Midbrain (tissue), 1 donor: ENCODE measurements at regions not wholly inside any gene's neighbourhood (a gene's known extent, or its start where the extent isn't known, plus 50 kb on each side); places are given as distances from the start of the nearest gene placed in this dataset.
"Not testable (repeated sequence)": the region's sequence is repeated elsewhere in the genome, so short reads cannot be mapped to it uniquely, and the experiment has no call there.

ENCODE experiments used
- DNase-seq: peaks from one replicate; lab custom pipeline; 2025; lab: John Stamatoyannopoulos, UW

- DNase-seq, result no peak
Observed at GRCh38 chr13:27327633-27328032, 57.0 kb downstream of the RASL11A start.

DNA sequence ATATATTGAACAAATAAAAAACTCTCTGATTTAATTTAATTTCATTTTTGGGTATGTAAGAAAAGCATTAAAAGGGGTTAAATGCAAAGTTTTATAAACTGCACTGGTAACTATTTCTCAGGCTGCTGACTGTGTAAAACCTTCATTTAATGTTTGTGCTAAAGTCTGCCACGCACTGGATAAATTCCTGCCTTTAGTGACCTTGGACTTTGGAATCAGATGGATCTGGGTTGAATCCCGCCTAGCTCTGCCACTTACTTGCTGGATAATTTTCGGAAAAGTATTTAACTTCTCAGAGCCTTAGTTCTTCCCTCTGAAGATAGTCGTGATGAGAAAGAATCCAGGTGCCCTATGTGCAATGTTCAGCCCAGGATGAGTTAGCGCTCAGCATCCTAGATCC lies 58.6 kb downstream of the RASL11A start:
- DNase-seq, result no peak

DNA sequence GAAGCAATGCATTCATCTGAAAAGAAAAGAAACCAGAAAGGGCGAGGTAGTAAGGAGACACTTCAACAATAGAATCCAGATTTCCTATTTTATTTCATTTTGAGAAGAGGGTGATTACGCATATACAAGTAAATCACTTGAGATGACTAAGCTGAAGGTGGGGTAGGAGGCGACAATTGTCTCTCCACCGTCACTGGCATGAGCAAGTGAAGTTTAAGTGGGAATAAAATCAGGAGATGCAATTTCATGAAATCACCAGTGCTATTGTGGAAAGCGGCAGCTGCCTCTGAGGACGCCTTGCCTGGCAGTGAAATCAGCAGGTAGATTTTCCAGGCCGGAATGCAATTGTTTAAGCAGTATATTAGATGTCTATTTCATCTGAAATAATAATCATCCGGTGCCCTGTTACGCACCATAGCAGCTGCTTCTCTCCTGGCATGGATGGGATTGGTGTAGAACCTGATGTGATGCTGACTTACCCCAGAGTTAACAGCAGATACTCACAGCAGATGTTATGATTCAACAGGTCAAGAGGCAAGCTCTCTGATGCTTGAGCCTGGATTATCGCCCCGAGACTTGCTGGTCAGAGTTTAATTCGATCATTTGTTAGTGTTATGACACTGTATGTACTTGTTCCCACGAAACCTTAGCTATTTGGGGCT lies 64.3 kb downstream of the RASL11A start:
- DNase-seq, result no peak

DNA sequence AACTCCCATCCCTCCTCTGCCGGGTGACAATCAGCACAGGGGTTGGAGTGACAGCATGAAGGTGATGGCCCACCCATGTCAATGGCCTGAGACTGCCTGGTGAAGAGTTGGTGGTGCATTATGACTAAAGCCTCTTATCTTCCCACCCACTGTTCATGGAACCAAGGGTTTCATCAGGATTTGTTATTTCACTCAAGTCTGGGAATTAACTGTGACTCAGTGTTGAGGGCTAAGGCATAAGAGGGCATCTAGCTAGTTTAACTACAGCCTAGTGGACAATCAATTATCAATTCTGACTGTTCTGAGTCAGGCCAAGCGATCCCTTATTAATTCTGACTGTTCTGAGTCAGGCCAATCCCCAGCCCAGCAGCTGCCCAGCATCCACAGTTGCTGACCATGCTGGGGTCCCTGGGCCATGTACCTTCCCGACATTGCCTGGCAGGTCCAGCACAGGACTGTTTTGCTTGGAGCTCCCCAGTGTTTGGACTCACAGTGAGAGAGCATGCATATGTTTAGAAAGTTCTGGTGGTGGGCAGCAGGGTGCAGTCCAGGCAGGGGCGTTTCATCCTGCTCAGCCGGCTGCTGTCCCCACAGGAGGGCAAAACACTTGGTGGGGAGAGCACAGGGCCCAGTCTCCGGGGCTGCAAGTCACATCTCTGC lies 65.5 kb downstream of the RASL11A start:
- no peak for DNase-seq

DNA sequence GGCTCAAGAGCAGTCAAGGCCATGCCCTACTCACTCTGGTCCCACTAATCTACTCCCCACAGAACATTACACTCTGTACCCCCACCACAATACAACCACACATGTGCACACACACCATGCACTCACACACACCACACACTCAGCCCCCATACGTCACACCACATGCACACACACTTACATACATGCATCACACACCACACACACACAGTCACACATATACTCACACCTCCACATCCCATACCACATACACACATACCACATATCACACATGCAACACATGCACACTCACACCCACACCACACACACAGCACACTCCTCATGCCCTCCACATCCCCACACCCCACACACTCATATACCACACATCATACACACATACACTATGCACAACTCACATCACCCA lies 67.6 kb downstream of the RASL11A start:
- no peak for DNase-seq

DNA sequence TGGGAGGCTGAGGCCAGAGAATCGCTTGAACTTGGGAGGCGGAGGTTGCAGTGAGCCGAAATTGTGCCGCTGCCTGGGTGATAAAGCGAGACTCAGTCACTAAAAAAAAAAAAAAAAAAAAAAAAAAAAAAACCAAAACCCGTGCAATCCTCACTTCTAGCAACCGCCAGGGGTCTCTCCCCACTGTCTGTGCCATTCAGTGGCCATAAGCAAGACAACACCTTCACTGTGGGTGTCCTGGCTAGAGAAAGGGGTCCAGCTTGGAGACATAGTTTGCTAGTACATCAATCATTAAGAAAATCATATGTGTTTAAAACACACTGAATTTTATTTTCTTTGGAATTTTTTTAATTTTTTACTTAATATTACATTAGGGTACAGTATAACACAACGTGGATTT lies 68.2 kb downstream of the RASL11A start:
- no peak for DNase-seq

DNA sequence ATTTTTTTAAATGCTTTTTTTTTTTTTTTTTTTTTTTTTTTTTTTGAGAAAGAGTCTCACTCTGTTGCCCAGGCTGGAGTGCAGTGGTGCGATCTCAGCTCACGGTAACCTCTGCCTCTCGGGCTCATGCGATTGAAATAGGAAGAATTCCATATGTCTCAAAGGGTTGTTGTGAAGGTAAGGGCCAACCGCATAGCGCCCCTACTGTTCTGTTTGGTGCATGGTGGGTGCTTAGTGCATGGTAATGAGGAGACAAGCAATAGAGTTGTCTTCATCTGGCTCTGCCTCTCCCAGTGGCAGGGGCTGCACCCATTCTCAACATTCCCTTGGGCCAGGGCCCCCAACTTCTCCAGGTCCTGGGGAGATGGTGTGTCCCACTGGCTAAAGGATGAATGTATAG lies 68.7 kb downstream of the RASL11A start:
- no peak for DNase-seq

DNA sequence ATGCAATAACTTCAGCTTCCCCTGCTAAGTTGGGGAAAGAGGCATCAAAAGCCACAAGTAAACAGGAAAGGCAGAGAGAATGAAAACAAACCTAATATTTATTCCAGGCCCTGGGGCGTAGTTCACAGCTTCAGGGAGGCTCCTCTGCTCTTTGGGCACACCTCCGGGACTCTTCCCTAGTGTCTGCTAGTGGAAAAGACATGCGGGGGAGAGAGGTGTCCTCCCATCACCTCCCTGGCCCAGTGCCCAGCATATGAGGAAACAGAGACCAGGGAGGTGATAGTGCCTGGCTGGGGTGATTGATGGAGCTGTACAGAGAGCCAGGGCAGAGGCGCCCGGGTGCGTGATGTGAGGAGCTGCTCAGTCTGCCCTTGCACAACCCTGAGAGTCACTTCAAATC lies 71.0 kb downstream of the RASL11A start:
- no peak for DNase-seq

GRCh38 chr13:27347211-27347772 lies 76.7 kb downstream of the RASL11A start:
- DNase-seq, result no peak

DNA sequence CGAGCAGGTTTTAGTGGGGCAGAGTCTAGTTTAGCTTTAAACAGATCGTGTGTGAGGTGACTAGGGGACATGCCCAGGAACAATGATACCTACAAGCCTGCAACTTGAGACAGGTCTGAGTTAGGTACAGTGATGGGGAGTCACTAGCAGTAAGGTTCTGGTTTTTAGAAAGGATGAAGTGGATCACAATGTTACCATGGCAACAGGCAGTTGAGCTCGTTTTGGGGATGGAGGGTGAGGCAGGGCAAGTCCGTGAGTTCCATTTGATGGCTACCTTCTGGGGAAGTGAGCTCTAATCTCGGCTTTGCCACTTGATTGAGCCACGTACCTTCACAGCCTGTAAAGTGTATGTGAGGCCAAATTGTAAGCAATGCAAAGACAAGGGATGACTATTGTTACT lies 76.0 kb upstream of the GTF3A start:
- no peak for DNase-seq

DNA sequence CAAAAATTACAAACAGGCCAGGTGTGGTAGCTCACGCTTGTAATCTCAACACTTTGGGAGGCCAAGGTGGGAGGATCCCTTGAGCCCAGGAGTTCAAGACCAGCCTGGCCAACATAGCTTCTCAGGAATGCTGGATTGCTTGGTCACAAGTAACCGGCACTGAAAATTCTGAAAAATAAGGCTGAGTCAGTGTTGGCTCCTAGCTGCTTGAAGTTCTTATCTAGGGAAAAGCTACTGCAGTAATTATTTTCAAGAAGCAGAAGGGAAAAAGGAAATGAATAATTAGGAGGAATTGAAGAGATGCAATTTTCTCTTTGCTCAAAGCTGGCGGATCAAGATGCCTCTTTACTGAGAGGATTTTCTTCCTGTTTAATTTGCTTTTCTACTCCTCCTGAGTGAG lies 75.0 kb upstream of the GTF3A start:
- no peak for DNase-seq

GRCh38 chr13:27350825-27351224 lies 73.6 kb upstream of the GTF3A start:
- DNase-seq, result not testable (repeated sequence)

DNA sequence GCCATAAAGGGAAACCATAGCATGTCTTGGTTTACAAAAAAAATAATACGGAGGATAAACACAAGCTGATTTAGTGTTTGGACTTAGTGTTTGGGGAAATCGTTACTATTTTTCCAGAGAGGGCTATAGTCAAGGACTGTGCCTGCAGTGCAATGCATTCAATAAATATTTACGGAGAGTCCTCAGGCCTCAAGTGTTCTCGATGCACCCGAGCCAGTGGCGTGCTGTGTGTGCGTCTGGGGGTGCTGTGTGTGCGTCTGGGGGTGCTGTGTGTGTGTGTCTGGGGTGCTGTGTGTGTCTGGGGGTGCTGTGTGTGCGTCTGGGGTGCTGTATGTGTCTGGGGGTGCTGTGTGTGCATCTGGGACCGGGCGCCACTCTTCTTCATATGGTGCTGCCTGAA lies 71.7 kb upstream of the GTF3A start:
- no peak for DNase-seq

- DNase-seq, result peak; percentile 63
Observed at GRCh38 chr13:27353166-27353583, 71.2 kb upstream of the GTF3A start.

- DNase-seq, result no peak
Observed at GRCh38 chr13:27353708-27354107, 70.7 kb upstream of the GTF3A start.

GRCh38 chr13:27354379-27354778 lies 70.0 kb upstream of the GTF3A start:
- DNase-seq, result no peak

GRCh38 chr13:27355894-27356293 lies 68.5 kb upstream of the GTF3A start:
- DNase-seq, result no peak

GRCh38 chr13:27358420-27358819 lies 66.0 kb upstream of the GTF3A start:
- DNase-seq, result no peak

DNA sequence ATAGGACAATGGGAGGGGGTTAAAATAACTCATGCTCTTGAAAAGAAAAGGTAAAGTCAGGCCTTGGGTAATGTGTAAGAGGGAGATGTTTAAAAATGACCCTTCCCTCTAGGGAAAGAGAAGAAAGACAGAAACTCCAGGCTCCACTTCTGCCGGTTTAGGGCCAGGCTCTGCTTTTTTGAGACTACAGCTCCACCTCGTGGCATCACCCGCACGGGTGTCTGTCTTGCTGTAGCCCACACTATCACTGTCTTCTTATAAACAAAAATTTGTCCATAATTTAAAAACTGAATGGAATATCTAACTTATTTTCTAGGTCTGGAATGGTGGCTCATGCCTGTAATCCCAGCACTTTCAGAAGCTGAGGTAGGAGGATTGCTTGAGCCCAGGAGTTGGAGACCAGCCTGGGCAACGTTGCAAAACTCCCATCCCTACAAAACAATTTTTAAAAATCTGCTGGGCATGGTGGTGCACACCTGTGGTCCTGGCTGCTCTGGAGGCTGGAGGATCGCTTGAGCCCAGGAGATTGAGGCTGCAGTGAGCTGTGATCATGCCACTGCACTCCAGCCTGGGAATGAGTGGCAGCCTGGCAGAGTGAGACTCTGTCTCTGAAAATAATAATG lies 65.1 kb upstream of the GTF3A start:
- DNase-seq, result peak; percentile 81

DNA sequence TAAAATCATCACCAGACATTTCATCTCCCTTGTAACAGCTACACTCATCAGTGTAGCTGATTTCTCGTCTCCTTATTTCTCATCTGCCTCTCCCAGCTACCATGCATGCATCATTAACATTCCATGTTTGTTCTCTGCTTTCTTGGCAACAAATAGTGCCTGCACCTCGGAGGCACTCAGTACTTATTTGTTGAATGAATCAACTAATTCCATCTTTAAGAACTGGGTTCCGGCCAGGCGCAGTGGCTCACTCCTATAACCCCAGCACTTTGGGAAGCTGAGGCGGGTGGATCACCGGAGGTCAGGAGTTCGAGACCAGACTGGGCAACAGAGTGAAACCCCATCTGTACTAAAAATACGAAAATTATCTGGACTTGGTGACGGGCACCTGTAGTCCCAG lies 63.9 kb upstream of the GTF3A start:
- no peak for DNase-seq

DNA sequence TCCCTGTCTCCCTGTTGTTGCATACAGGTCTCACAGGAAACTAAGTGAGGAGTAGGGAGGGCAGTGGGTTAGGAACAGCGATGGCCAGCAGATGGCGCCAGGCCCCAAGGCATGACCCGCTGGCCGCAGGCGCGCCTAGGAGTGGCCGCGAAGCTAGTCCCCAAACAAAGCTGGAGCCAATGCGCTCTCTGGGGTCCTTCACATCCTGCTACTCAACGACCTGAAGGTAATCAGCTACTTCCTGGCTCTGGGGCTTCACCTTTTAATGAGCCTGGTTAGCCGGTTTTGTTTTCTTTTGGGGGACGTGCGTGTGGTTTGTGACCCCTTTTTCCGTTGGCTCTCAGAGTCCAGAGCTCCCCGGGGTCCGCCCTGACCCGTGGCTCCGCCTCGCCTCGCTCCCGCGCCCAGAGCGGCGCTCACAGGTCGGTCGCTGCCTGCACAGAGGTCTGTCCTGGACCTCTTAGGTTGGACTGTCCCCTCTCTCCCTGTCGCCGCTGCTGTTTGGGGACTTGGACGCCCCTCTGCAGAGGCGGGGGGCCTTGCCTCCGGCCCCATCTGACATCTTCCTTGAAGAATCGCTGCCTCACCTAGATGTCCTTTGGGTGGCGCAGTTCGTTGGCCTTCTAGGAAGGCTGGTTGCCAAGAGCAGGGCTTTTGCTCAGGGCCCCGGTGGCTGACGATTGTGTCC lies 62.2 kb upstream of the GTF3A start:
- peak; percentile 85 for DNase-seq

GRCh38 chr13:27363637-27364036 lies 60.8 kb upstream of the GTF3A start:
- not testable (repeated sequence) for DNase-seq

GRCh38 chr13:27367570-27367969 lies 56.8 kb upstream of the GTF3A start:
- DNase-seq, result no peak
